ENCODE measurements at regions not wholly inside any gene's neighbourhood (a gene's known extent, or its start where the extent isn't known, plus 50 kb on each side); places are given as distances from the start of the nearest gene placed in this dataset.

DNA sequence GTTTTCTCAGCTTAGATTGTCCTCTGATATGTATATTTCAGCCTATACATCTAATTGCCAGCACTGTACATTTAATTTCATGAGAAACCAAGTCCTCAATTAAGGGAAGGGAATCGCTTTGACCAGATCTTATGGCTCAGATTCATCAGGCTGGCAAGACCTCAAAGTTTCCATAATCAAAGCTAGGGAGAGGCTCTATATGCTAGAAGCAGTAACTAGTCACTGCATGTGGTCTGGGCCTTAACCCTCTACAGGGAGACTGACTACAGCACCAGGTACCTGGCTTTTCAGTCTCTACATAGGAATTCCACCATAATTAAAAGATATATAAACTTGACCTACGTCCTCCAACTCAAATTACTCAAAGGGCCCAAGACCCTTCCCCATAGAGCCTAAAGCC is 97.4 kb upstream of the JAZF1 start:
- Histone ChIP-seq H3K36me3 (no peaks in the 10 kb centered on the region), H3K9ac (no peak overlapping the region), H3K27me3 (no peaks in the 10 kb centered on the region), H3K4me2 (no peak overlapping the region), H3K4me3 (no peak overlapping the region), H3K27ac (no peak overlapping the region), H3K9me3 (replicated peaks in 1 of 11) (peaks cover 7 to 11% (median 10%) of the 10 kb centered on the region in 11 experiments; a peak in 21 of 22 replicates), H3K4me1 (no peaks in the 10 kb centered on the region), H4K20me1 (no peaks in the 10 kb centered on the region)
- no peak for TF ChIP-seq Cebpa-rat (IDR thresholded peaks at IDR 0.05)

DNA sequence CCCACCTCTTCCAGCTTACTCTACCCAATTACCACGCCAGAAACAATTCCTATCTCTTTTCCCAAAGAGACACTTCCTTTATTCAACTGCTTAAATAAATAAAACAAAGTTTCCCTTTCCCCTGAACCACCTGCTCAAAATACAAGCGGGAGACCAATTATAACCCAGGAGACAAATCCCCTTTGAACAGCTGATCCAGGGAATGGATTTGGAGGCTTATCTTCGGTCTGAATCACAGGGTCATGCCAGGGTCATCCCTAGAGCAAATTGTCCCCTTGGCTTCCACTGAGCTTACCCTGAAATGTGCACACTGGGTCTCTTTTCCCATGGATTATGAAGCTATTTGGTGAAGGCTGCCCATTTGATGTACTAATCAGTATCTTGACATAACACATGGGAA is 99.9 kb upstream of the JAZF1 start:
- no peak overlapping the region for H3K4me3 ChIP-seq
- no peaks in the 10 kb centered on the region for H3K9me3 ChIP-seq (replicated peaks in 1 of 11)
- no peaks in the 10 kb centered on the region for H3K36me3 ChIP-seq
- no peaks in the 10 kb centered on the region for H4K20me1 ChIP-seq
- no peaks in the 10 kb centered on the region for H3K27me3 ChIP-seq
- TF ChIP-seq Cebpa-rat (IDR thresholded peaks at IDR 0.05): no peak
- H3K27ac ChIP-seq: no peak overlapping the region
- H3K4me1 ChIP-seq: no peaks in the 10 kb centered on the region
- no peak overlapping the region for H3K4me2 ChIP-seq
- H3K9ac ChIP-seq: no peak overlapping the region

DNA sequence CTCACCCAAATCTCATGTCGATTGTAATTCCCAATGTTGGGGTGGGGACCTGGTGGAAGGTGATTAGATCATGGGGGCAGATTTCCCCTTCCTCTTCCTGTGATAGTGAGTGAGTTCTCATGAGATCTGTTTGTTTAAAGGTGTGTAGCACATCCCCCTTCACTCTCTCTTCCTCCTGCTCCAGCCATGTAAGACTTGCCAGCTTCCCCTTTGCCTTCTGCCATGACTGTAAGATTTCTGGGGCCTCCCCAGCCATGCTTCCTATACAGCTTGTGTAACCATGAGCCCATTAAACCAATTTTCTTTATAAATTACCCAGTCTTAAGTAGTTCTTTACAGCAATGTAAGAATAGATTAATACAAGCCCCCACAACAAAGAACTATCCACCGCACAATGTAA is 109.9 kb upstream of the JAZF1 start:
- H3K9ac ChIP-seq: no peak overlapping the region
- H3K9me3 ChIP-seq (replicated peaks in 1 of 11): no peaks in the 10 kb centered on the region; a peak in 1 of 22 replicates
- no peaks in the 10 kb centered on the region for H3K36me3 ChIP-seq
- H3K4me3 ChIP-seq: no peak overlapping the region
- H3K27ac ChIP-seq: no peak overlapping the region
- peaks cover 0 to 9% (median 0%) of the 10 kb centered on the region in 10 experiments; a peak in 2 of 20 replicates for H3K4me1 ChIP-seq
- H3K27me3 ChIP-seq: no peaks in the 10 kb centered on the region
- TF ChIP-seq Cebpa-rat (IDR thresholded peaks at IDR 0.05): no peak
- H4K20me1 ChIP-seq: no peaks in the 10 kb centered on the region
- H3K4me2 ChIP-seq: peak overlapping the region in 2 of 11 experiments; percentile 11 to 24; a peak in 1 of 22 replicates

DNA sequence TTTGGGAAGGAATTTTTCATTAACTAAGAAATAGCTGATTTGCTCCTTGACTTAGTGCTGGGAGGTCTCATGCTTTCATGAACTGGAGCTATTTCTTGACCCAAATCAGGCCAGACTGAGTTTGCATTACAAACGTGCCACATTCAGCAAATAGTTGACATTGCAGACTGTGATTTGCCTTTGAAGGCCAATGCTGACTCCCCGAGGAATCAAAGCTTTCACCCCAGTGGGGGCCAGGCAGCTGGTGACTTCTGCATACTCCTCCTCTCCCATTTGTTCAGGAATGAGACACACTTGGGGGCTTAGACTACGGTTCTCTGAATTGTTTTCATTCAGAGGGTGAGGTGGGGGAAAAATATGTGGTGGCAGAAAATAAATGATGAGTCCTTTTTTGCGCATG is 111.0 kb upstream of the JAZF1 start:
- no peak overlapping the region for H3K4me3 ChIP-seq
- no peaks in the 10 kb centered on the region; a peak in 1 of 22 replicates for H3K9me3 ChIP-seq (replicated peaks in 1 of 11)
- H3K4me2 ChIP-seq: no peak overlapping the region
- no peak overlapping the region for H3K9ac ChIP-seq
- TF ChIP-seq Cebpa-rat (IDR thresholded peaks at IDR 0.05): no peak
- H4K20me1 ChIP-seq: no peaks in the 10 kb centered on the region
- H3K4me1 ChIP-seq: peaks cover 0 to 9% (median 0%) of the 10 kb centered on the region in 10 experiments; a peak in 2 of 20 replicates
- no peaks in the 10 kb centered on the region for H3K36me3 ChIP-seq
- H3K27me3 ChIP-seq: no peaks in the 10 kb centered on the region
- H3K27ac ChIP-seq: no peak overlapping the region

DNA sequence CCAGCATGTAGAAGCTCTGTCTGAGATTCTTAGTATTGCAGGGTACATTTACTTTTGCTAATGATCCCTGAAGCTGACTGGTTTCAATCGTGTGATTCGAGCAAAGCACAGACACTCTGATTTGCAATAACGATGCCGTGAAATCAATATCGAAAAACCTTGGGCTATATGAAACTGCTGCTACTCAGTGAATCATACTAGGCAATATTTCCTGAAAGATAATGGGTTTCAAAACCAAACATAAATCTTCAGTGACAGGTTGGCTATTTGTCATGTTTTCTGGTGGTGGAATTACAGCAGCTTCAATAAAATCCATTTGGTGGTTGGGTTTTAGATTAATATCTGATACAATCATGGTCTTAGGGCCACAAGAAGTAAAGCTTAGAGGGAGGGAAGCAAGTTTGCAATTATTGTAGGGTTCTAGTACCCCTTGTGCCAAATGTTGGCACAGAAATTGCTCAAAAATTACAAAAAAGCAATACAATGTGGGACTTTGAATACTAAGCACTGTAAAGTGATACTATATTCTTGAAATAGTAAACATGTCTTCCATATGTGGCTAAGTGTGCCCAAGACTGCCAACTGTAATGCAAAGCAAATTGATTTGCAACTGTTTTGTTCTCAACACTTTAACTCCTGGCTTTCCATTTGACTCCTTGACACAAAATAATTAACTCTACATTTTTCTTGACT is 112.4 kb upstream of the JAZF1 start:
- no peak overlapping the region for H3K9ac ChIP-seq
- H4K20me1 ChIP-seq: no peaks in the 10 kb centered on the region
- no peak overlapping the region for H3K27ac ChIP-seq
- no peaks in the 10 kb centered on the region for H3K27me3 ChIP-seq
- TF ChIP-seq Cebpa-rat (IDR thresholded peaks at IDR 0.05): no peak
- no peaks in the 10 kb centered on the region for H3K36me3 ChIP-seq
- no peak overlapping the region for H3K4me2 ChIP-seq
- no peak overlapping the region for H3K4me3 ChIP-seq
- H3K4me1 ChIP-seq: peaks cover 0 to 16% (median 2%) of the 10 kb centered on the region in 10 experiments; a peak in 4 of 20 replicates
- no peaks in the 10 kb centered on the region; a peak in 1 of 22 replicates for H3K9me3 ChIP-seq (replicated peaks in 1 of 11)

DNA sequence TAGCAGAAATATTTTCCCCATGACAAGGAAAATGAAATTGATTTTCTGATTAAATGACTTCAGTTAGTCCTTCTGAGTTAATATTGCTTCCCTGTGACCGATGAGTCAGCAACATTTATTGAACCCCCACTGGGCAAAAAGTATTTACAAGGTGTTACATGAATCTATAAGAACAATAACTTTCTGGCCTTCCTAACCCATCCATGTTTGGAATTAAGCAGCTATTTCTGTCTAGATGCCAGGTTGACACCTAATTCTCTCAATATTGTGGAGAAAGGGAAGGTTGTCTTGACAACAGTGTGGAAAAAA is 112.9 kb upstream of the JAZF1 start:
- Histone ChIP-seq H3K4me1 (peaks cover 0 to 20% (median 2%) of the 10 kb centered on the region in 10 experiments; a peak in 4 of 20 replicates), H3K36me3 (no peaks in the 10 kb centered on the region), H3K9ac (no peak overlapping the region), H3K9me3 (replicated peaks in 1 of 11) (no peaks in the 10 kb centered on the region; a peak in 1 of 22 replicates), H3K4me3 (no peak overlapping the region), H4K20me1 (no peaks in the 10 kb centered on the region), H3K27ac (no peak overlapping the region), H3K27me3 (no peaks in the 10 kb centered on the region), H3K4me2 (no peak overlapping the region)
- TF ChIP-seq Cebpa-rat (IDR thresholded peaks at IDR 0.05): no peak

DNA sequence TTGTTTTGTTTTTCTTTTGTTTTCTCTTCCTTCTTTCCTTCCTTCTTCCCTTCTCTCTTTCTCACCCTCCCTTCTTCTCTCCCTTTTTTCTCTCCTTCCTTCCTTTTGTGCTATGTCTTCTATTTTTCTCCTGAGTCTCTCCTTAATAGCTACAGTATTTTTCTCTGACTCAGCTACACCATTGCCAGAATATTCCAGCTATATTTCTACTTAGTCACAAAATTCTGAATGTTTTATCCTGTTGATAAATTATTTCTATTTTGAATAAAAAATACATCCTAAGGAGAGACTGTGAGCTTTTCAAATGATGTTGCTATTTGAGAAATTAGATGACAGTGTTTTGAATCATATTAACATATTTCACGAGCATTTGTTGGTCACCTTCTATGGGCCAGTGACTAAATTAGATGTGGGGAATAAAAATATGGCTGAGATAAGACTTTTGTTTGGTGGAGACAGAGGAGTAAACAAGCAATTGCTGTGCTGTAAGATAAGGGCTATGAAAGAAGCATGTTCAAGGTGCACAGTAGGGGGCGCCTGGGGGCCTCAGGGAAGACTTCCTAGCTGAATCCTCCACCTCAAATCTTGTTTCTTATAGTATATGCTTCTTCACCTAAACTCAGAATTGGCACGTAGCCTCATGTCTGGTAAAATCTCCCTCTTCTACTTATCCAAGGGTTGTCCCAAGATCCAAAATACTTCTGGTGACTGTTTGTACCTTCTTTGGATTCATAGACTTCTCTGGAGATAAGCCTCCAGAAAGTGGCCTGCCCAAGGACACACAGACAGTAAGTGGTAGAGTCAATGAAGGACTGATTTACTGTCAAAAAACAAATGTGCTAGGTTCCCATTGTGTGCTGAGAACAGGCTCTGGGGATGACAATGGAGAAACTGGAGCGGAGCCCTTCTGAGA is 115.5 kb upstream of the CREB5 start:
- no peak overlapping the region for H3K27ac ChIP-seq
- no peak for TF ChIP-seq Cebpa-rat (IDR thresholded peaks at IDR 0.05)
- H3K9me3 ChIP-seq (replicated peaks in 1 of 11): no peaks in the 10 kb centered on the region
- no peaks in the 10 kb centered on the region for H3K27me3 ChIP-seq
- no peaks in the 10 kb centered on the region for H4K20me1 ChIP-seq
- peaks cover 0 to 11% (median 2%) of the 10 kb centered on the region in 10 experiments; a peak in 4 of 20 replicates for H3K4me1 ChIP-seq
- H3K4me2 ChIP-seq: no peak overlapping the region
- H3K4me3 ChIP-seq: no peak overlapping the region
- no peaks in the 10 kb centered on the region for H3K36me3 ChIP-seq
- no peak overlapping the region for H3K9ac ChIP-seq

DNA sequence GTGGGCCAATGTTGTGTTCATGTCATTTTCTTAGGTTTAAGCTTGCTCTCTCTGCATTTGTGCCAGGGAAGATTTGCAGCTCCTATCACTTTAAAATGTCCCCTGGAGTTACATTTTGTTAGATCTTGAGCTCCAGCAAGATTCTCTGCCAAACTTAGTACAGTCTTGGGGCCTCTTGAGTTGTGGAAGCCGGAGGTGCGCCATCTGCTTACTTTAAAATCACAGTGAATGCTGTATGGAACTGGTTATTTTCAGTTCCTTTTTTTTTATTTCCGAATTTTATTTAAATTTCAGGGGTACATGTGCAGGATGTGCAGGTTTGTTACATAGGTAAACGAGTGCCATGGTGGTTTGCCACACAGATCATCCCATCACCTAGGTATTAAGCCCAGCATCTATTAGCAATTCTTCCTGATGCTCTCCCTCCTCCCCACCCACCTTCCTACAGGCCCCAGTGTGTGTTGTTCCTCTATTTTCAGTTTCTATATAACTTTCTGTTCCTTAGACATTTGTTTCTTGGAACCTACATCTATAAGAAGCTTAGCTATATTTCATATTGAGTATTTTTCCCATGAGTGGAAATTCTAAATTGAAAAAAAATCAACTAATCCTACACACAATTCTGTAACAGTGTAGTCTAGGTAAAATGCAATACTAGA is 114.4 kb upstream of the CREB5 start:
- no peaks in the 10 kb centered on the region for H3K9me3 ChIP-seq (replicated peaks in 1 of 11)
- peak overlapping the region in 2 of 11 experiments; percentile 23; a peak in 3 of 22 replicates for H3K4me2 ChIP-seq
- H4K20me1 ChIP-seq: no peaks in the 10 kb centered on the region
- no peak for TF ChIP-seq Cebpa-rat (IDR thresholded peaks at IDR 0.05)
- H3K27me3 ChIP-seq: no peaks in the 10 kb centered on the region
- H3K4me3 ChIP-seq: no peak overlapping the region
- no peaks in the 10 kb centered on the region for H3K36me3 ChIP-seq
- H3K9ac ChIP-seq: no peak overlapping the region
- peaks cover 0 to 11% (median 2%) of the 10 kb centered on the region in 10 experiments; a peak in 4 of 20 replicates for H3K4me1 ChIP-seq
- H3K27ac ChIP-seq: no peak overlapping the region

DNA sequence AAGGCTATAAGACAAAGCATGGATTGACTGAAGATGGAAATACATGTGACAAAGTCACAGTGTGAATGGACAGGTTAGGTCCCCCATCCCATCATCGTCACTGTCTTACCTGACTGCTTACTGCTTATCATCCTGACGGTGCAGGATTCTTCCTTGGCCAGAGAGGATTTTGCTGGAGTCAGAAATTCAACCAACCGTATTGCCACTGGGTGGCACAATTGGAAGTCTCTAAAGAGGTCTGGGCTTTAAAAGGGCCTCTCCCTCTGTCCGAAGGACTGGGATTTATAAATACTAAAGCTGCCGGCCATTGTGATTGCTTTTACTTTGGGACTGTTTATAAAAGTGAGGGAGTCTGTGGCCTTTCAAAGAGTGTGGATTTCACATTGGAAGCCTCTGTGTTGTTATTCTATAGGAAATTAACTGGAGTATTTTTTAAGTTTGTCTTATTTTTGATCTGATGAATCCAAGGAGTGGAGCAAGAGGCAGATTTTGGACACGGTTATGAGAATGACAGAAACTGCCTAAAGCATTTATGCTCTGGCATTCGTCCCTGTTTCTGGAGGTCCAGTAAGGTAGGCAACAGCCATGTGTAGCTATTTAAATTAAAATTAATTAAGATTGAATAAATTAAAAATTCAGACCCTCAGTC is 113.3 kb upstream of the CREB5 start:
- Histone ChIP-seq H3K36me3 (no peaks in the 10 kb centered on the region), H3K4me2 (no peak overlapping the region), H3K9ac (no peak overlapping the region), H3K27ac (no peak overlapping the region), H3K27me3 (no peaks in the 10 kb centered on the region), H3K9me3 (replicated peaks in 1 of 11) (no peaks in the 10 kb centered on the region), H4K20me1 (no peaks in the 10 kb centered on the region), H3K4me1 (peaks cover 0 to 11% (median 2%) of the 10 kb centered on the region in 10 experiments; a peak in 4 of 20 replicates), H3K4me3 (no peak overlapping the region)
- no peak for TF ChIP-seq Cebpa-rat (IDR thresholded peaks at IDR 0.05)

Data from BLaER1 treated with 17β-estradiol and CSF1 and Interleukin-3, amounts not matched to agents 10 nM and 100 nM (cell line).